ENCODE measurements at regions not wholly inside any gene's neighbourhood (a gene's known extent, or its start where the extent isn't known, plus 50 kb on each side); places are given as distances from the start of the nearest gene placed in this dataset.

DNA sequence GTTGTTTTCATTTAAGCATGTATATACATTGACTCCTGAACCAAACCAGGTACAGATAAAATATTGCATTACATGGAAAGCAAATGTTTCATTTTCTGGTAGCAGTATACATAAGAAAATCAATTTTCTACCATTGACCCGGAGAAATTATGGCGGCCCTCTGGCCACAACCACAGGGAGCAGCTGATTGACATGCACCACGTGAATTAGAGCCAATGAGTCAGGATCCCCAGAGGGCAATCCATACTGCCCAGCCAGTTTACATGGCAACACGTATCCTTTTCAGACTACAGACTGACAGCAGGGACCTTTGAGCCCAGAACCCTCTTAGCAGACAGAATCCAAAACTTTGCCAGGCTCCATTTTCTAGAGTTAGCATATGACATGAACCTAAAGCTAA is 272.2 kb upstream of the NEBL start:
- Histone ChIP-seq H2AFZ (ENCODE audit: low read length) (no peak overlapping the region), H3K14ac (ENCODE audit: insufficient read length) (no peak overlapping the region), H3K9ac (replicated peaks in 1 of 4; ENCODE audit: extremely low read depth in 1 of 4, low read depth in 3 of 4, low read length in 3 of 4) (no peak overlapping the region), H4K91ac (replicated peaks; ENCODE audit: insufficient read length, low read length) (no peak overlapping the region), H3K9me3 (ENCODE audit: insufficient read depth in 2 of 2, low read depth in 1 of 2, low read length in 1 of 2) (no peaks in the 10 kb centered on the region), H2AK5ac (ENCODE audit: low read depth, low read length) (no peak overlapping the region), H2BK5ac (ENCODE audit: low read depth, low read length) (no peak overlapping the region), H3K4me3 (ENCODE audit: extremely low read depth in 1 of 4, insufficient read depth in 2 of 4, low read depth in 3 of 4, low read length in 4 of 4) (no peak overlapping the region), H3K23me2 (ENCODE audit: low read depth, low read length) (peaks cover 8% of the 10 kb centered on the region; the same call in 1 of the 2 replicates), H3K23ac (ENCODE audit: insufficient read length) (no peak overlapping the region), H3K27ac (ENCODE audit: low read depth, low read length) (no peak overlapping the region), H3K4ac (replicated peaks; ENCODE audit: insufficient read length, low read depth, low read length) (no peak overlapping the region), H3K4me2 (ENCODE audit: insufficient read depth in 1 of 2, low read depth in 2 of 2, low read length in 2 of 2) (no peak overlapping the region), H3K27me3 (replicated peaks in 1 of 4; ENCODE audit: control insufficient read depth in 3 of 4, extremely low read depth in 1 of 4, insufficient read depth in 3 of 4, low read length in 3 of 4) (peaks cover 0 to 11% (median 7%) of the 10 kb centered on the region in 4 experiments; a peak in 6 of 7 replicates), H3K36me3 (ENCODE audit: control insufficient read depth in 2 of 4, insufficient read depth in 4 of 4, low read length in 3 of 4) (peaks cover 0 to 10% (median 0%) of the 10 kb centered on the region in 4 experiments; a peak in 1 of 8 replicates), H3K18ac (ENCODE audit: extremely low read depth, low read length) (no peak overlapping the region), H3K56ac (replicated peaks; ENCODE audit: insufficient read length, low read depth, low read length) (no peak overlapping the region), H4K8ac (ENCODE audit: extremely low read depth, insufficient read depth, low read length) (no peak overlapping the region), H2BK15ac (ENCODE audit: low read length) (no peak overlapping the region), H3K79me1 (ENCODE audit: low read depth, low read length) (no peaks in the 10 kb centered on the region), H2BK20ac (ENCODE audit: low read length) (no peak overlapping the region), H2BK12ac (ENCODE audit: low read depth, low read length) (no peak overlapping the region), H3K79me2 (ENCODE audit: control insufficient read depth in 1 of 2, insufficient read depth in 2 of 2, low read length in 2 of 2) (no peaks in the 10 kb centered on the region), H4K5ac (ENCODE audit: insufficient read length, low read depth, low read length) (no peak overlapping the region), H4K20me1 (replicated peaks in 1 of 2; ENCODE audit: control insufficient read depth in 1 of 2, insufficient read depth in 2 of 2, low read length in 2 of 2) (peaks cover 0 to 2% of the 10 kb centered on the region in 2 experiments), H2BK120ac (replicated peaks; ENCODE audit: low read depth, low read length) (no peak overlapping the region), H3K4me1 (replicated peaks in 1 of 4; ENCODE audit: control insufficient read depth in 3 of 4, insufficient read depth in 4 of 4, low read length in 3 of 4) (peaks cover 0 to 2% (median 0%) of the 10 kb centered on the region in 4 experiments; a peak in 1 of 7 replicates)
- WGBS, 2 experiments (ENCODE audit: extremely low coverage in 1 of 2, insufficient coverage in 1 of 2, insufficient read length in 1 of 2, insufficient replicate concordance in 2 of 2, low coverage in 1 of 2, low lambda C conversion rate in 2 of 2, missing lambda C conversion rate in 1 of 2), result 94% methylated on average over 4 of the region's 4 CpGs; no CpG with 5 or more reads in 1 of the 2 experiments
- ChIA-PET CTCF (ENCODE audit: partially characterized antibody) (interaction anchor here (0.6 to 1.4 kb wide), 3 partner anchors 34 to 1375 kb away, joined by 3 read pairs; no protein-coding TSS in a partner anchor), POLR2A (ENCODE audit: partially characterized antibody) (no interaction called here)
- FAIRE-seq, result no peak
- no peak for DNase-seq (ENCODE audit: low read depth in 1 of 2, low spot score in 2 of 2)
- no peak for TF ChIP-seq CTCF (IDR thresholded peaks at IDR 0.05; ENCODE audit: control extremely low read depth in 1 of 3, insufficient read depth in 1 of 3, low read depth in 1 of 3, low read length in 3 of 3)
- no peak for TF ChIP-seq SIN3A (conservative IDR thresholded peaks at IDR 0.05 in 1 of 2, IDR thresholded peaks at IDR 0.05 in 1 of 2; ENCODE audit: low read depth in 1 of 2, low read length in 2 of 2)
- no peak for TF ChIP-seq JUN (IDR thresholded peaks at IDR 0.05; ENCODE audit: low read depth, low read length)
- no peak for TF ChIP-seq TCF12 (IDR thresholded peaks at IDR 0.05; ENCODE audit: low read depth, low read length)
- TF ChIP-seq TAF7 (optimal IDR thresholded peaks at IDR 0.05; ENCODE audit: borderline replicate concordance, low read depth, low read length), result no peak
- TF ChIP-seq, protein P1, sequence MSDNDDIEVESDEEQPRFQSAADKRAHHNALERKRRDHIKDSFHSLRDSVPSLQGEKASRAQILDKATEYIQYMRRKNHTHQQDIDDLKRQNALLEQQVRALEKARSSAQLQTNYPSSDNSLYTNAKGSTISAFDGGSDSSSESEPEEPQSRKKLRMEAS (IDR thresholded peaks at IDR 0.05), result no peak
